ENCODE measurements at regions not wholly inside any gene's neighbourhood (a gene's known extent, or its start where the extent isn't known, plus 50 kb on each side); places are given as distances from the start of the nearest gene placed in this dataset.

GRCh38 chr16:87227296-87227951 lies 89.8 kb downstream of the C16orf95 start:
- no peak for DNase-seq (ENCODE audit: low read depth)
- TF ChIP-seq CTCF (IDR thresholded peaks at IDR 0.05; ENCODE audit: insufficient read depth, low read depth, low read length, missing control alignments), result no peak
- H3K4me3 ChIP-seq (ENCODE audit: low read depth, low read length), result no peak overlapping the region

GRCh38 chr16:87228363-87228762 lies 88.8 kb downstream of the C16orf95 start:
- no peak for DNase-seq (ENCODE audit: low read depth)
- no peak overlapping the region for H3K4me3 ChIP-seq (ENCODE audit: low read depth, low read length)
- TF ChIP-seq CTCF (IDR thresholded peaks at IDR 0.05; ENCODE audit: insufficient read depth, low read depth, low read length, missing control alignments), result no peak

GRCh38 chr16:87229230-87230188 lies 87.7 kb downstream of the C16orf95 start:
- DNase-seq (ENCODE audit: low read depth), result no peak
- no peak for TF ChIP-seq CTCF (IDR thresholded peaks at IDR 0.05; ENCODE audit: insufficient read depth, low read depth, low read length, missing control alignments)
- no peak overlapping the region for H3K4me3 ChIP-seq (ENCODE audit: low read depth, low read length)

GRCh38 chr16:87230571-87230970 lies 86.6 kb downstream of the C16orf95 start:
- no peak for TF ChIP-seq CTCF (IDR thresholded peaks at IDR 0.05; ENCODE audit: insufficient read depth, low read depth, low read length, missing control alignments)
- DNase-seq (ENCODE audit: low read depth), result no peak
- no peak overlapping the region for H3K4me3 ChIP-seq (ENCODE audit: low read depth, low read length)

DNA sequence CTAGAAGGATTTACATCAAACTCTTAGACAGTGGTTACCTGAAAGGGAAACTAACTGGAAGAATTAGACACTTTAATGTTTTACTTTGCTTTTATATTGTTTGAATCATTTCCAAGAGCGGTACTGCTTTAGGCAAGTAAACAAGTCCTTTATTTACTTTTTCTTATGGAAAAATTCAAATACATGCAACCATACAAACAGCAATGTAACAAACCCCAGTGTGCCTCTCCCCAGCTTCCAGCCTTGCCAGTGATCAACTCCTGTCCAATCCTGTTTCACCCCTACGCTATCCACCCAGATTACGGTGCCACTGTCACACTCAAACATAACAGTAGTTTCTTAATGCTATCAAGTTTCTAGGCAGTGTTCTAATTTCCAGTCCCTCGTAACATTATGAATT lies 85.9 kb downstream of the C16orf95 start:
- TF ChIP-seq CTCF (IDR thresholded peaks at IDR 0.05; ENCODE audit: insufficient read depth, low read depth, low read length, missing control alignments), result no peak
- no peak for DNase-seq (ENCODE audit: low read depth)
- H3K4me3 ChIP-seq (ENCODE audit: low read depth, low read length), result no peak overlapping the region

- no peak overlapping the region for H3K4me3 ChIP-seq (ENCODE audit: low read depth, low read length)
- DNase-seq (ENCODE audit: low read depth), result no peak
- no peak for TF ChIP-seq CTCF (IDR thresholded peaks at IDR 0.05; ENCODE audit: insufficient read depth, low read depth, low read length, missing control alignments)
Measured at GRCh38 chr16:87231911-87232310, 85.3 kb downstream of the C16orf95 start.

All from GM12865 (cell line).